Neutrophil (primary cell): ENCODE measurements at regions not wholly inside any gene's neighbourhood (a gene's known extent, or its start where the extent isn't known, plus 50 kb on each side); places are given as distances from the start of the nearest gene placed in this dataset.
"Not testable (repeated sequence)": the region's sequence is repeated elsewhere in the genome, so short reads cannot be mapped to it uniquely, and the experiment has no call there.

Experiments
- H3K27ac ChIP-seq: fragments of 200-600 bp; sonication (generic); 2 replicates; pipeline ENCODE4 v1.5.1; 2016; ENCODE audit warnings: mild to moderate bottlenecking, moderate library complexity
- H3K27me3 ChIP-seq: fragments of 200-600 bp; sonication (generic); 2 replicates; pipeline ENCODE4 v1.6.0; 2016; ENCODE audit warnings: mild to moderate bottlenecking
- H3K36me3 ChIP-seq: fragments of 200-600 bp; sonication (generic); 2 replicates; pipeline ENCODE4 v1.5.1; 2017
- H3K4me1 ChIP-seq, 2 experiments: fragments of 200-600 bp in 1 of 2; sonication (generic) in 1 of 2; 1 replicate in 1 of 2; 2 replicates in 1 of 2; pipeline versions ENCODE4 v1.5.1 to v1.6.1; 2013 to 2016; ENCODE audit warnings: low read depth in 1 of 2, low read length in 1 of 2, mild to moderate bottlenecking in 1 of 2, moderate library complexity in 1 of 2; ENCODE audit not compliant: control insufficient read depth in 1 of 2, insufficient read depth in 1 of 2
- H3K4me3 ChIP-seq, 2 experiments: fragments of 200-600 bp in 1 of 2; sonication (generic) in 1 of 2; 1 replicate in 1 of 2; 2 replicates in 1 of 2; pipeline ENCODE4 v1.5.1; 2013 to 2016; ENCODE audit warnings: low read depth in 1 of 2, low read length in 1 of 2, mild to moderate bottlenecking in 1 of 2, moderate library complexity in 1 of 2
- H3K9me3 ChIP-seq: fragments of 200-600 bp; sonication (generic); 2 replicates; pipeline ENCODE4 v1.5.1; 2016
- CTCF ChIP-seq: fragments of 200-600 bp; sonication (generic); IDR thresholded peaks from 2 replicates; pipeline ENCODE4 v1.5.1; 2016; ENCODE audit warnings: antibody characterized with exemption

GRCh38 chr4:13678186-13678924 lies 50.8 kb upstream of the BOD1L1 start:
- TF ChIP-seq CTCF = no peak
- no peak overlapping the region for H3K27ac ChIP-seq

GRCh38 chr4:13681570-13681969 lies 54.0 kb upstream of the BOD1L1 start:
- no peaks in the 10 kb centered on the region for H3K27me3 ChIP-seq
- no peaks in the 10 kb centered on the region for H3K9me3 ChIP-seq
- no peak for TF ChIP-seq CTCF
- H3K27ac ChIP-seq = no peak overlapping the region
- H3K4me1 ChIP-seq = no peaks in the 10 kb centered on the region
- no peaks in the 10 kb centered on the region for H3K36me3 ChIP-seq
- no peak overlapping the region for H3K4me3 ChIP-seq

More at GRCh38 chr4:13678186-13678924, 50.8 kb upstream of the BOD1L1 start:
- Histone ChIP-seq H3K36me3 (no peaks in the 10 kb centered on the region), H3K4me3 (no peak overlapping the region), H3K4me1 (no peaks in the 10 kb centered on the region), H3K9me3 (no peaks in the 10 kb centered on the region), H3K27me3 (no peaks in the 10 kb centered on the region)

GRCh38 chr4:13694256-13694655 lies 66.7 kb upstream of the BOD1L1 start:
- no peaks in the 10 kb centered on the region for H3K36me3 ChIP-seq
- no peaks in the 10 kb centered on the region for H3K27me3 ChIP-seq
- H3K4me1 ChIP-seq = no peaks in the 10 kb centered on the region
- no peaks in the 10 kb centered on the region for H3K9me3 ChIP-seq
- no peak for TF ChIP-seq CTCF
- no peak overlapping the region for H3K4me3 ChIP-seq
- no peak overlapping the region for H3K27ac ChIP-seq

- H3K4me3 ChIP-seq = no peak overlapping the region
- no peaks in the 10 kb centered on the region for H3K4me1 ChIP-seq
- H3K27ac ChIP-seq = no peak overlapping the region
- H3K9me3 ChIP-seq = no peaks in the 10 kb centered on the region
- H3K36me3 ChIP-seq = no peaks in the 10 kb centered on the region
- H3K27me3 ChIP-seq = no peaks in the 10 kb centered on the region
- TF ChIP-seq CTCF = no peak
Measured at GRCh38 chr4:13698296-13698695, 70.8 kb upstream of the BOD1L1 start.

- no peak for TF ChIP-seq CTCF
- Histone ChIP-seq H3K4me1 (no peaks in the 10 kb centered on the region), H3K4me3 (no peak overlapping the region), H3K9me3 (no peaks in the 10 kb centered on the region), H3K27ac (no peak overlapping the region), H3K36me3 (no peaks in the 10 kb centered on the region), H3K27me3 (no peaks in the 10 kb centered on the region)
Measured at GRCh38 chr4:13700021-13700857, 72.7 kb upstream of the BOD1L1 start.

GRCh38 chr4:13700858-13701140 lies 73.3 kb upstream of the BOD1L1 start:
- not testable (repeated sequence) for H3K4me1 ChIP-seq, H3K9me3 ChIP-seq, H3K36me3 ChIP-seq, H3K27me3 ChIP-seq, H3K4me3 ChIP-seq, H3K27ac ChIP-seq
